IPS DF 6.9 (cell line): ENCODE measurements at regions not wholly inside any gene's neighbourhood (a gene's known extent, or its start where the extent isn't known, plus 50 kb on each side); places are given as distances from the start of the nearest gene placed in this dataset.

ENCODE experiments used
- DNase-seq: peaks from one replicate; pipeline ENCODE4 v3.0.0-alpha.2; 2013; ENCODE audit warnings: low read depth, low spot score
- H3K27ac ChIP-seq: one replicate; pipeline ENCODE4 v1.5.1; 2013; ENCODE audit warnings: low read length, control low read depth
- H3K27me3 ChIP-seq: 2 replicates; pipeline ENCODE4 v1.6.1; 2013; ENCODE audit warnings: mild to moderate bottlenecking, low read length; ENCODE audit not compliant: control insufficient read depth, insufficient read depth
- H3K36me3 ChIP-seq: 2 replicates; pipeline ENCODE4 v1.6.1; 2013; ENCODE audit warnings: low read length; ENCODE audit not compliant: control insufficient read depth, insufficient read depth
- H3K4me1 ChIP-seq: 2 replicates; pipeline ENCODE4 v1.6.1; 2013; ENCODE audit warnings: low read length; ENCODE audit not compliant: control insufficient read depth, insufficient read depth
- H3K4me3 ChIP-seq: 2 replicates; pipeline ENCODE4 v1.5.1; 2013; ENCODE audit warnings: mild to moderate bottlenecking, low read length
- H3K9me3 ChIP-seq: 2 replicates; pipeline ENCODE4 v1.6.1; 2013; ENCODE audit warnings: low read length, inconsistent platforms; ENCODE audit not compliant: control insufficient read depth, insufficient read depth
- WGBS: extraction: QIAGEN DNeasy Blood & Tissue Kit; methylation state at CpG from one replicate; pipeline ENCODE4 v1.1.7; 2013; ENCODE audit warnings: mixed read lengths, missing lambda C conversion rate; ENCODE audit not compliant: insufficient read length, insufficient coverage; 5-methylcytosine and 5-hydroxymethylcytosine counted together

DNA sequence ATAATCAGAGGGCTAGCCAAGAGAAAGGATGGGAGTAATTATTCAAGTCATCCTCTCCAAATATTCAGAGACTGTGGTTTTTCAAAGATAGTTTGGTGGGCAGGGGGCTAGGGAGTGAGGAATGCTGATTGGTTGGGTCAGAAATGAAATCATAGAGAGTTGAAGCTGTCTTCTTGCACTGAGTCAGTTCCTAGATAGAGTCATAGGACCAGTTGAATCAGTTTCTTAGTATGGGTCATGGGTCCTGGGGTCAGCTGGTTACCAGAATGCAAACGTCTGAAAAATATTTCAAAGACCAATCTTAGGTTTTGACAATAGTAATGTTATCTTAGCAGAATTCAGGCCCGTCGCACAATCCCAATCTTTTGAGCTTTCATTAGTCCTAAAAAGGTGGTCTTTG lies 171.4 kb upstream of the SPATS2L start:
- Histone ChIP-seq H3K27ac (no peak overlapping the region), H3K9me3 (peaks cover 3% of the 10 kb centered on the region; the same call in 1 of the 2 replicates), H3K36me3 (no peaks in the 10 kb centered on the region), H3K4me1 (peaks cover 6% of the 10 kb centered on the region), H3K4me3 (no peak overlapping the region), H3K27me3 (no peaks in the 10 kb centered on the region; the same call in 1 of the 2 replicates)
- no CpG with 5 or more reads among the region's 3 CpGs for WGBS
- no peak for DNase-seq

DNA sequence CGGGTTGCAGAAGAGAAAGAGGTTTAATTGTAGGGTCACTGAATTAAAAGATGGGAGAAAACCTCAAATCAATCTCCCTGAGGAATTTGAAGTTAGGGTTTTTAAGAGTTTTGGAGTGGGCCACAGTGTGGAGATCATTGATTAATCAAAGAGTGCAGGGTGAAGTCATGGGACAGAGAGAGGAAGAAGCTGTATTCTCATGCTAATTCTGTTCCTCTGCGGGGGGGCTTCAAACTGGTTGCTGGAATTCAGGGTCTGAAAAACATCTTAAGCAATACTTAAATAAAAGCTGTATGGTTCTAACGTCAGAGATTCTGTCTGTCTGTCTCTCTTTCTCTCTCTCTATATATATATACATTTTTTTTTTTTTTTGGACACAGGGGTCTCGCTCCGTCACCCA lies 169.8 kb upstream of the SPATS2L start:
- Histone ChIP-seq H3K4me3 (no peak overlapping the region), H3K27me3 (no peaks in the 10 kb centered on the region), H3K9me3 (peaks cover 3% of the 10 kb centered on the region; the same call in 1 of the 2 replicates), H3K4me1 (peaks cover 5% of the 10 kb centered on the region; the same call in 1 of the 2 replicates), H3K36me3 (no peaks in the 10 kb centered on the region), H3K27ac (no peak overlapping the region)
- DNase-seq: no peak
- no CpG with 5 or more reads among the region's 5 CpGs for WGBS

DNA sequence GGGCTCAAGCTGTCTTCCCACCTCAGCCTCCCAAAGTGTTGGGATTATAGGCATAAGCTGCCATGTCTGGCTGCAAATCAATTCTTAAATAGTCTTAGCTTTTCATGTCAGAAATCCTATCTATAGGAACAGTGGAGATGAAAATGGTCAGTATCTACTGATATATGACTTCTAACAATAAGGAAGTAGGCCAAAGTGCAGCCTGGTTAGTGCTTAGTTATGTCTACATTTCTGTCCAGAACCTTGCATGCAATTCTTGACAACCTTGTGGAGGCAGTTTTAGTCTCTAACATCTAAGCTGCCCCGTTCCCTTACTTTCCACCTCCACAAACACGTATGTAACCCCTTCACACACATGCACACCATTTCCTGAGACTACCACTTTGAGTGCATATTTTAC lies 169.2 kb upstream of the SPATS2L start:
- Histone ChIP-seq H3K4me1 (peaks cover 5% of the 10 kb centered on the region; the same call in 1 of the 2 replicates), H3K27ac (no peak overlapping the region), H3K4me3 (no peak overlapping the region), H3K27me3 (no peaks in the 10 kb centered on the region), H3K36me3 (no peaks in the 10 kb centered on the region), H3K9me3 (peaks cover 3% of the 10 kb centered on the region; the same call in 1 of the 2 replicates)
- DNase-seq: no peak
- WGBS: no CpG with 5 or more reads among the region's 2 CpGs

DNA sequence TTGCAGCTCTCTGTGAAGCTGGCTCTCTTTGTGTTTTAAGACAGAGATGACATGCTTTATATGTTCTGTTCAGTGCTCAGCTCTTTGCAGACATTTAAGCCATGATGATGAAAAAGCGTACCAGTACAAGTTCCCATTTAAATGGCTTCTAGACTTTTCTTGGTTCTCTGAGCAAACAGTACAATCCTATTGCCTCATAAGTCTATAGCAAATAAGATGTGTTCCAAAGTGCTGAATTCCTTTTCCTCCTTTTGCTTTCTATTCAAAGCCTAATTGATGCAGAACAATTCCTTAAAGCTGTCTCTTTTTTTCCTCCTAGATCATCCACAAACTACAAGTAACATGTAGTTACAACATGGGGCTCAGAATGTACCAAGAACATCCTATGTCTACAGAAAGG lies 168.8 kb upstream of the SPATS2L start:
- Histone ChIP-seq H3K4me1 (peaks cover 5% of the 10 kb centered on the region; the same call in 1 of the 2 replicates), H3K36me3 (no peaks in the 10 kb centered on the region), H3K4me3 (no peak overlapping the region), H3K9me3 (peaks cover 3% of the 10 kb centered on the region; the same call in 1 of the 2 replicates), H3K27me3 (no peaks in the 10 kb centered on the region), H3K27ac (no peak overlapping the region)
- DNase-seq: no peak
- no CpG with 5 or more reads among the region's 1 CpG for WGBS

DNA sequence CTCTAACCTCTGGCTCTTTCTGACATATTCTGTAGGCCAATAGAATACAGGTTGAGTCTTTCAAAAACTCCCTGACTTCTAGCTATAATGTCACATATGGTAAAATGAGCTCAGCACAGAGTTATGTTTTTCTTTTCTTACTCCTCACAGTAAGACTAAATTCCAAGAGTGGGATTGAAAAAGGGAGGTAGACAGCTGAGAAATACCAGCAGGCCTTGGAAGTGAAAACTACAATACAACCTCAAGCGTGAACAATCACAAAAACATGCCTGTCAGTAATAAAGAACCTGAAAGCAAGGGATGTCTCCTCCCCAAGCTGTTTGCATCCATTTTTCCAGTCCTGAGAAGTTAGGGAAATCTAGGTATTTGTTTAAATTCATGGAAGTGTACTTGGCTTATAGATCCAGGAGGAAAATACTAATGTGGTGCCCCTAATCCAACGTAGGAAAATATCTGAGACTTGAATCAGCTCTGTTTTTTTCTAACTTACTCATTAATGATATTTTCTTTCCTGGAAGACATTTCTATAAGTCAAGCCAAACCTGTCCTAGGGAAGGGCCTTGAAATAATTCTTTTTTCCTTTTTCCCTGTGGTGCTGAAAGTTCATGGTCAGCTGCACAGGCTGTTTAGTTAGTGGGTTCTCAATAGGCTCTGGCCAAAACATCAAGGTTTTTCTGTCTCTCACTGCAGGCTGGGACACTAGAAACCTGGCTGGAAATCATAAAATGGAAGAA lies 167.9 kb upstream of the SPATS2L start:
- no peaks in the 10 kb centered on the region for H3K27me3 ChIP-seq
- no peak overlapping the region for H3K4me3 ChIP-seq
- no peak for DNase-seq
- no CpG with 5 or more reads among the region's 2 CpGs for WGBS
- peaks cover 3% of the 10 kb centered on the region; the same call in 1 of the 2 replicates for H3K9me3 ChIP-seq
- peaks cover 5% of the 10 kb centered on the region; the same call in 1 of the 2 replicates for H3K4me1 ChIP-seq
- H3K36me3 ChIP-seq: no peaks in the 10 kb centered on the region
- H3K27ac ChIP-seq: no peak overlapping the region

DNA sequence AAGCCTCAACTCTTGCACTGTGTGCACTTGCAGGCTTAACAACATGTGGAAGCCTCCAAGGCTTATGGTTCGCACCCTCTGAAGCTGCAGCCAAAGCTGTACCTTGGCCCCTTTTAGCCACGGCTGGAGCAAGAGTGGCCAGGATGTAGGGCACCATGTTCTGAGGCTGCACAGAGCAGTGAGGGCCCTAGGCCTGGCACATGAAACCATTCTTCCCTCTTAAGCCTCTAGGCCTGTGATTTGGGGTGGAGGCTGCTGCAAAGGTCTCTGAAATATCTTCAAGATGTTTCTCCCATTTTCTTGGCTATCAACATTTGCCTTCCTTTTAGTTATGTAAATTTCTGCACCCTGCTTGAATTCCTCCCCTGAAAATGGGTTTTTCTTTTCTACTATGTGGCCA lies 161.9 kb upstream of the SPATS2L start:
- Histone ChIP-seq H3K27ac (no peak overlapping the region), H3K4me3 (no peak overlapping the region), H3K27me3 (no peaks in the 10 kb centered on the region), H3K4me1 (no peaks in the 10 kb centered on the region), H3K36me3 (peaks cover 3% of the 10 kb centered on the region), H3K9me3 (peaks cover 4% of the 10 kb centered on the region; the same call in 1 of the 2 replicates)
- no CpG with 5 or more reads among the region's 2 CpGs for WGBS
- DNase-seq: no peak

DNA sequence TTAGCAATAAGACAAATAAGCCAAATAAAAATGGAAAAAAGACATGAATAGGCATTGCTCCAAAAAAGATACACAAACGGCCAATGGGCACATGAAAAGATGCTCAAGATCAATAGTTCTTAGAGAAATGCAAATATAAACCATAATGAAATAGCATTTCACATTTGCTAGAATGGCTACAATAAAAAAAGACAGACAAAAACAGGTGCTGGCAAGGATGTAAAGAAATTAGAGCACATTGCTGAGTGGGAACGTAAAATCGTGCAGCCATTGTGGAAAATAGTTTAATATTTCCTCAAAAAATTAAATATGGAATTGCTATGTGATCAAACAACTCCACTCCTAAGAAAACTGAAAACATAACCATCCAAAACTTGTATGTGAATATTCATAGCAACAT lies 160.0 kb upstream of the SPATS2L start:
- Histone ChIP-seq H3K4me1 (no peaks in the 10 kb centered on the region), H3K9me3 (peaks cover 4% of the 10 kb centered on the region), H3K27me3 (no peaks in the 10 kb centered on the region), H3K27ac (no peak overlapping the region), H3K4me3 (no peak overlapping the region), H3K36me3 (peaks cover 3% of the 10 kb centered on the region)
- DNase-seq: no peak
- no CpG with 5 or more reads among the region's 3 CpGs for WGBS

DNA sequence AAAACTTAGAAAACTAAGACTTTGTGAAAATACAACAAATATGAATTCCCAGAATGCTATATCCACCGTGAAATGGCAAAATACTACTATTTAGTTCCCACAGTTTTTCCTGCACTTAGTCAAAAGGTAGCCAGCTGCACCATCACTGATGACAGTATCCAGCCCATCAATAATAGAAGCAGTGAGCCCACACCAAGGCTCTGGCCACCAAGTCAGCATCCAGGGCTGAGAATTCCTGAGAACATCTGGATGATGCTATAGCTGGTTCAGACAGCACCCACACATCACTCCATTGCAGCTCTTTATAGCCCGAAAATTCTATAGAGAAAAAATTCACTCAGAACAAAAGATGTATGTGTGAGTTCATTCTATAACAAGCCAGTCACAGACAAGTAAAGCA lies 159.1 kb upstream of the SPATS2L start:
- no CpG with 5 or more reads among the region's 2 CpGs for WGBS
- no peak overlapping the region for H3K4me3 ChIP-seq
- no peak overlapping the region for H3K27ac ChIP-seq
- H3K4me1 ChIP-seq: no peaks in the 10 kb centered on the region
- H3K9me3 ChIP-seq: peaks cover 4% of the 10 kb centered on the region
- no peaks in the 10 kb centered on the region for H3K27me3 ChIP-seq
- no peak for DNase-seq
- peaks cover 3% of the 10 kb centered on the region for H3K36me3 ChIP-seq

DNA sequence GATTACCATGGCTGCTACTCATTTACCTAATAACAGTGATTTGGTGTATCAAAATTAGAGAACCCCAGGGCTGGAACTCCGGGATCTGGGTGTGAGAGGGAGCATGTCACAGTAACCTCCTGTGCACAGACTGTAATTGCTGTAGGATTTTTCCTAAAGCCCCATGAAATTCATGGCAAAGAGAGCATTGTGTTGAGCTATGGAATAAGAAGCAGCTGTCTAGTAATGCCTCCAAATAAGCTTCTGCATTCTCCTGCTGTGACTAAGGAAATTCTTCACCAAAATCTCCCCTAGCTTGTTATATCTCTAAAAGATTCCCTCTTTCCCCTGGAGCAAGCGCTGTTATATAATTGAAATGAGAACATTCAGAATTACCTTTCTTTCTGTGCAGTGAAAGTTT lies 158.1 kb upstream of the SPATS2L start:
- Histone ChIP-seq H3K9me3 (peaks cover 4% of the 10 kb centered on the region), H3K27me3 (no peaks in the 10 kb centered on the region), H3K4me1 (no peaks in the 10 kb centered on the region), H3K36me3 (peaks cover 3% of the 10 kb centered on the region), H3K27ac (no peak overlapping the region), H3K4me3 (no peak overlapping the region)
- no peak for DNase-seq
- WGBS: no CpG with 5 or more reads among the region's 2 CpGs

DNA sequence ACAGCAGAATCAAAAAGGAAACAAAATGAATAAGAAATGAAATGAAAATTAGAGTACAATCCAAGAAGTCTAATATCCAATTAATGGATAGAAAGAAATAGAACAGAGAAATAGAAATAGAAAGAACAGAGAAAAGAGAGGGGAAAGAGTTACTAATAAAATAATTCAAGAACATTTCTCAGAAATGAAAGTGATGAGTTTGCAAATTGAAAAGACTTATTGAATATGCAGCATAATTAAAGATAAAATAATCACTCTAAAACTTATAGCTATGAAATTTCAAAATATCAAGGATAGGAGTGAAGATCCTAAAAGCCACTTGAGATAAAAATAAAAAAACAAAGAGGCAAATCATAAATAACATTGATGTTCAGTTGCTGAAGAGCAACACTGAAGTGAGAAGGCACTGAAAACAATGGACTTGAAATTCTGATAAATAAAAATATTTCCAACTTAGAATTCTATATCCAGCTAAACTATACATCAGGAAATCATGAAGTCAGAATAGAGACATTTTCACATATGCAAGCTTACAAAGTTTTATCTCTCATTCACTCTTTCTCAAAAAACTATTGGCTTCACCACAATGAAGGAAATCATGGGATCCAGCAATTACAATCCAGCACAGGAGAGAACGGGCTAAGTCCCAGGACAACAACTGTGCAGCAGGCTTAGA lies 155.9 kb upstream of the SPATS2L start:
- WGBS: no CpG with 5 or more reads among the region's 1 CpG
- Histone ChIP-seq H3K9me3 (no peaks in the 10 kb centered on the region; the same call in 1 of the 2 replicates), H3K27me3 (no peaks in the 10 kb centered on the region), H3K4me3 (no peak overlapping the region), H3K36me3 (no peaks in the 10 kb centered on the region; the same call in 1 of the 2 replicates), H3K4me1 (no peaks in the 10 kb centered on the region), H3K27ac (no peak overlapping the region)
- DNase-seq: no peak
